KBM-7 (cell line): ENCODE measurements at regions not wholly inside any gene's neighbourhood (a gene's known extent, or its start where the extent isn't known, plus 50 kb on each side); places are given as distances from the start of the nearest gene placed in this dataset.
"Not testable (repeated sequence)": the region's sequence is repeated elsewhere in the genome, so short reads cannot be mapped to it uniquely, and the experiment has no call there.

ENCODE experiments used
- DNase-seq: peaks from one replicate; pipeline ENCODE4 v3.0.0-alpha.2; 2015
- in situ Hi-C: fragments of 300-500 bp; cut with MboI; formaldehyde crosslinking; loops from 2 replicates; pipeline ENCODE4 v1.14.3; 2020; ENCODE audit warnings: low sequenced_read_pairs, low pct_unique_long_range_greater_than_20kb, mixed read lengths

GRCh38 chr2:192390401-192390800 is 195.7 kb upstream of the TMEFF2 start:
- in situ Hi-C loops = no loop called here
- no peak for DNase-seq

- in situ Hi-C loops = not testable (repeated sequence)
Observed at GRCh38 chr2:192384191-192384590, 189.5 kb upstream of the TMEFF2 start.

GRCh38 chr2:192381082-192381481 is 186.3 kb upstream of the TMEFF2 start:
- in situ Hi-C loops = no loop called here
- no peak for DNase-seq

More at GRCh38 chr2:192384191-192384590, 189.5 kb upstream of the TMEFF2 start:
- DNase-seq = not testable (repeated sequence)

- DNase-seq = no peak
- in situ Hi-C loops = no loop called here
Observed at GRCh38 chr2:192379736-192380135, 185.0 kb upstream of the TMEFF2 start.

DNA sequence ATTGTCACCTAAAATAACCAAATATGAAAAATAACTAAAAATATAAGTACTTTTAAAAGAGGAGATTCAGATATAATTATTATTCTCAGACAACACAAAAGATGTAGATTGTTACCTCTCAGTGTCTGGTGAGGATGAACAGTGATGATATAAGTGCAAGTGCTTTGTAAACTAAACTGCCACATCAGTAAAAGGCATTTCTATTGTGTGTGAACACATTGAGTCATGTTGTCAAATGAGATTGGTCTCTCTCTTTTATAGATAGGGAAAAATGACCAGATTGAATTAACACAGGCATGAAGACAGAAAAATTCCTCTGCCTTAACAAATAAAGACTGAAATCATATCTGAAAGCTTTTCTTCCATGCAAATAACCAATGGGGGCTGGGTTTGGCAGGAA is 182.4 kb upstream of the TMEFF2 start:
- no peak for DNase-seq
- in situ Hi-C loops = no loop called here

DNA sequence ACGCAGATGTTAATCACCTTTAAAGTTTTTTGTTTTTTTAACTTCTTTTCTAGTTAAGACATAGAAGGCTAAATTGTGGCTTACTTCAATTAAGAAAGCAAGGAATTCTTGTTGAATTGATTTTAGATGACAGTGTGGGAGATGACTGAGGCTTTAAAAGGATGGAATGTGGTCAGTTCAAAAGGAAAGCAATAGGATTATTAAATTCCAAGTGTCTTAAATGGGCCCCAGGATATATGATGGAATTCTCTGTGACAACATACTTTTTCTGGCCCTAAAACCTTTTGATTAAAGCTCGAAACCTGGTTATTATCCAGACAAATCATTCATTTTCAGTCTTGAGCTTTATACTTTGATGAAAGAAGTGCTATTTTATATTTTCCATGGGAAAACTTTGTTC is 179.0 kb upstream of the TMEFF2 start:
- in situ Hi-C loops = no loop called here
- no peak for DNase-seq

DNA sequence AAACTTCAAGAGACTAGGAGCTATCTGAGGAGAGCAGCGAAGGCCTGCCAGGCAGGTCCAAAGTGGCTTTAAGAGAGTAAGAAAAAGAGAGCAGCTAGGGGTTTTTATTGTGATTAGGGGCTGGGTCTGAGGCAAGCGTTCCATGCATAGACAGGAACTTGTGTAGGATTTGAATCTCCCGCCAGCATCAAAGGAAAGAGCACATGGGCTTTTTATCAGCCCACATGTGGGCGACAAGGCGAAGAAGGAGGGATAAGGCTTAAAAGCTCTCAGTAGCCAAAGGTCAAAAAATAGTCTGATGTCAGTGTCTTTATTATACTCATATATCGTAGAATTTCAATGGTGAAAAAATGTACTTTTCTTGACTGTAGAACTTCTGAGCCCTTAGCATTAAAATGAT is 178.5 kb upstream of the TMEFF2 start:
- in situ Hi-C loops = no loop called here
- no peak for DNase-seq

DNA sequence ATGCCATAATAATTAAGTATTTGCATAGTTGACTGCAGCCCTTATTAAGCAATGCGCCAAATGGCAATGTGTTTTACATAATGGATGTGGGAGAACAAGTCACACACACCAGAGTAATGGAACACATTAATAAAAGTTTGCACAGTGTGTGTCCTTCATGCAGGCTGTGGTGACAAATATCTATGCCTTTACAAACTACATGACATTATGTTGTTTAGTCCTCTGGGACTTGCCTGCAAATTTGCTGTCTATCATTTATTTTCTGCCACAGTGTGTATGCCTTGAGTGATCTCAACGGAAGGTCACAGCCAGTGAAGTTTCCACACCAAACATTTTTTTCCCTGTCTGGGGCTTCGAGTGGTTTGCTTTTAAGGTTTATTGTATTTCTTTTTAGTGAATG is 175.2 kb upstream of the TMEFF2 start:
- in situ Hi-C loops = no loop called here
- DNase-seq = no peak

DNA sequence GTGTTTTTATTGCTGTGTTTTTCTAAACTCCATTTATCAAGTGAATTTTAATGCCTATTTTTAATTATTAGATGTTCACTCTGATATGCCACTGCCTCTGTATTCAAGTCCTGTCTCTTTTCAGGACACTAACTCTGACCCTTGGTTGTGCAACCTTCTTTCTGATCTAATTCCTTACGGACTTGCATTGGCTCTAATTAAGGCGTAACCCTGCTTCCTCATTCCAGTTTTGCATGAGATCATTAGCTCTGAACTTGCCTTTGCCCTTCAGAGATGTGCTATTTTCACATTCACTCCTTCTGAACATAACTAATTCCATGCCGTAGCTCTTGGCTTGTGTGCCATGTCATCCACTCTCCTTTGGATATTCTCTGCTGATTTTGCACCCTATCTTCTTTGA is 162.5 kb upstream of the TMEFF2 start:
- DNase-seq = no peak
- in situ Hi-C loops = no loop called here

DNA sequence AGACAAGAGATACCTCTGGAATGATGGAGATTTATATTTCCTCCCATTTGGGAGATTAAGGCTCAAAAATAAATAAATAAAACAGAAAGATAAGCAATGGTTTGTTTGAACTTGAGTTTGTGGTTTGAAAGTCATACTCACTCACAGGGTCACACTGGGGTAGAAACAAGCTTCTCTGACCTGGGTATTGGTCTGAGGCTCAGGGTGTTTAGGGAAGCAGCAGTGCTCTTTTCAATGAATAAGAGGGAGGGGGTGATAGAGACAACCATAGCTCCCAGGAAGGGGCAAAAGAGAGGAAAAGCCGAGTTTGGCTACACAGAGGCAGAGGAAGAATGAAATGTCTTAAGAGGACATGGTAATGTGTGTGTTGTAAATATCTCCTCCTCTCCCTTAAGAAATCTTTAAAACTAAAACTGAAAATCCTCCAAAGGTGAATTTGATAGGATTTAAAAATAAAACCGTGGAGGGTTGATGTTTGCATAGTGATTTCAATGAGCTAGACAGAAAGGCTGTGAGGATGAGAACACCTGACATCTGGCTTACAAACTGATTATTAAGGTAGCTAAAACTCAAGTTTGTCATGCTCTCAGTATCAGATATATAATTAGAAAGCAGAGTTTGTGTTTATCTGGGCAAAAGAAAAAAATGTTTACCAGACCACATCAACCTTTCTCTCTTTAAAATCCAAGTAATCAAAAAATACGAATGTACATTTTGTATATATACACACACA is 159.9 kb upstream of the TMEFF2 start:
- in situ Hi-C loops = no loop called here

GRCh38 chr2:192347542-192347941 is 152.8 kb upstream of the TMEFF2 start:
- DNase-seq = no peak
- in situ Hi-C loops = no loop called here

More for the DNA sequence above, 159.9 kb upstream of the TMEFF2 start:
- no peak for DNase-seq

- no peak for DNase-seq
- in situ Hi-C loops = no loop called here
Observed at GRCh38 chr2:192345287-192345686, 150.6 kb upstream of the TMEFF2 start.

DNA sequence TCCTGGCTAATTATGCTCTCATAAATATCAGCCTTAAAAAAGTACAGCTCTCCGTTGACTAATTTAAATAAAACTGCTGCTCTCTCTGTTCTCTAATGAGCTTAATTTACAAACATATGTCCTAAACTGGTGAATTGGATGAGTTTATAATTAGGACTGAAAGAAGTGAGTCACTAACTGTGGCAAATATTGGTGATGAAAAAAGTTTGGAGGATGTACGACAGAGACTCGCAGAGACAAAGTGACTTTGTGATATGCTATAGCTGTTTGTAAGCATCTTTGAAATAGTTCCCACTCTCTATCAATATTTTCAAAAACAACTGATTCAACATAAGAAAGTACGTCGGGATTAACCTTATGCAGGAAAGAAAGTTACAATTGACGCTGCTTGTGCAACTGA is 138.9 kb upstream of the TMEFF2 start:
- in situ Hi-C loops = no loop called here

DNA sequence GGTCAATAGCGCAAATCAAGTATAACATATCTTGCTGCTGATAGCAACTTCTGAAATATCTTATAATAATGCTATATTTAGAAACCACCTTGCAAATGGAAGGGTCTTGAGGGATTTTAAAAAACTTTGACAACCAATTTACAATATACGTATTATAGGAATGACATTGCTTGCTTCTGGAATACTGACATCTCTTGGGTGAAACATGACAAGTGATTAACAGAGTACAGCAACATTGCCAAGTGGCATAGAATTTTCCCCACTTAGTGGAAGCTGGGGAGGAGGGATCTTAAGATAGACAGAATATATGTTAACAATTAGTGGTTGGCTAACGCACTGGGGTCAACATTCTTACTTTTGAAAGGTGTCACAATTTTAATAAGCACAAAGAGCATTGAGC is 133.6 kb upstream of the TMEFF2 start:
- in situ Hi-C loops = no loop called here
- DNase-seq = no peak

More for the DNA sequence above, 138.9 kb upstream of the TMEFF2 start:
- no peak for DNase-seq

DNA sequence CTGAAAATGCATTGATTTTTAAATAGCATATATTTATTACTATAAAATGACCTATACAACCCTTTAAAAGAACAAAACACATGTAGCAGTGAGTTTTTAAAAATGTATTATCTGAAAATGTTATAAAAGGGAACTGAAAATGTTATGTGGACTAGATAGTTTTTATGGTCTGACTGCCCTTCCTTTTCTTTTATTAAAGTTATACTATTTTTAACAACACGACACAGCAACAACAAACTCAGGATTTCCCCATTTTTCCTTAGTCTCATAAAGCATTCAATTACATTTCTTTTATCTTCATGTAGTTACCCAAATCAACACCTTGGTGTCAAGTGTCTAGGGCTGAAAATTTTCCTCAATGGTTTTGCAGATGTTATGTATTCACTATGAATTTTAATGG is 132.8 kb upstream of the TMEFF2 start:
- in situ Hi-C loops = no loop called here
- DNase-seq = no peak

DNA sequence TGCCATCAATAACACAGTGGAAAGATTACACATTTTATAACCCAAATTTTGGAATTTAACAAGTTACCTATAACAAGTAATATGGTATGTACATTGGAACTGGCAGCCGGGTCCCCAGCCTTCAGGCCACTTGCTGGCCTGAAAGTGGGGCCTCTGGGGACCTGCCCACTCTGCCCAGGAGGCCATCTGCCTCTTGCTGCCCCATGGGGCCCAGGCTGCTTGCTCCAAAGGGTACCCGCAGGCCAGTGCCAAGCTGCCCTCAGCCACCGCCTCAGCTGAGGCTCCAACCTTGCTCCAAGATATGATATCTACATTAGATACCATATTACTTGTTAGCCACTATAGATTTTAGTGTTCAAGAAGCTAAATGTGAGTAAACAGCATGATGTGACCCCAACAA is 120.8 kb upstream of the TMEFF2 start:
- in situ Hi-C loops = no loop called here
- DNase-seq = no peak

DNA sequence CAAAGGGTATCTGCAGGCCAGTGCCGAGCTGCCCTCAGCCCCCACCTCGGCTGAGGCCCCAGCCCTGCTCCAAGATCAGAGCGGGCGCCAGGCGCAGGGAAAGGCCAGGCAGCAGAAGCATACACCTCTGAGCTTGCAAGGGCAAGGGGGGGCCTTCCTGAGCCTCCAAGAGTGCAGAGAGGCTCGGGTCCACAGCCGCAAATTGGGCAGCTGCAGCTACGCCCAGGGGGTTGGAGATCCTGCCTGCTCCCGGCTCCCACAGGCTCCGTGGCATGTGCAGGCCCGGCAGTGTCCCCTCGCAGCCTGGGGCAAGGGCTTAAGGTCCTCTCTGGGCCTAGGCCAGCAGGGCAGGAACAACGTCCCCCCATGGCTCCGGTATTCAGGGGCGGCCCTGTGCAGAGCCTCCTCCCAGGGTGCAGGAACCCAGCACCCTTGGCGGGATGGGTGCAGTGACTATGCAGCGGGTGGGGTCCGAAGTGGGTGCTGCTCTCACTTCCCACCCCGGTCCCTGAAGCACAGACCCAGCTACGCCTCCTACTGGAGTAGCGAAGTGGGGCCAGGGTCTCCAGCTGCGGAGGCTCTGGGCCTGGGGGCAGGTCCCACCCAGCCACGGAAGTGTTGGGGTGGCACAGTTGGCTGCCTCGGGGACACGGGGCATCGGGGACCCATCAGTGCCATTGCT is 120.2 kb upstream of the TMEFF2 start:
- in situ Hi-C loops = no loop called here
- DNase-seq = no peak

DNA sequence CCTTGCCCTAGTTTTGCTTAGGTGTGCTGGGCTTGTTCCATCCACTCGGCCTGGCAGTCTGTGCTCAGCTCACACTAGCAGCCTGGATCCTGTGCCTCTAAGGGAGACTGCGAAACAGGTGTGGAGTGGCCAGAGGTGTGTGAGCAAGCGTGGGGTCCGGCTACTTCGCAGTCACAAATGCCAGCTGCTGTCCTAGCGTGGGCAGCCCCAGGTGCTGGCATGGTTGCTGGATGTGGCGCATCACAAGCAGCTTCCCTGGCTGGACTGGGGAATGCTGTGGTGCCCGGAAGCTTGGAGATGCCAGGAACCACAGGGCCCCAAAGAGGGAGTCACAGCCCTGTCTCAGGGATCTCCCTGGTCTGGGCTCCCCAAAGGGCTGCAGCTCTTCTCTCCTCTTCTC is 119.0 kb upstream of the TMEFF2 start:
- no peak for DNase-seq

DNA sequence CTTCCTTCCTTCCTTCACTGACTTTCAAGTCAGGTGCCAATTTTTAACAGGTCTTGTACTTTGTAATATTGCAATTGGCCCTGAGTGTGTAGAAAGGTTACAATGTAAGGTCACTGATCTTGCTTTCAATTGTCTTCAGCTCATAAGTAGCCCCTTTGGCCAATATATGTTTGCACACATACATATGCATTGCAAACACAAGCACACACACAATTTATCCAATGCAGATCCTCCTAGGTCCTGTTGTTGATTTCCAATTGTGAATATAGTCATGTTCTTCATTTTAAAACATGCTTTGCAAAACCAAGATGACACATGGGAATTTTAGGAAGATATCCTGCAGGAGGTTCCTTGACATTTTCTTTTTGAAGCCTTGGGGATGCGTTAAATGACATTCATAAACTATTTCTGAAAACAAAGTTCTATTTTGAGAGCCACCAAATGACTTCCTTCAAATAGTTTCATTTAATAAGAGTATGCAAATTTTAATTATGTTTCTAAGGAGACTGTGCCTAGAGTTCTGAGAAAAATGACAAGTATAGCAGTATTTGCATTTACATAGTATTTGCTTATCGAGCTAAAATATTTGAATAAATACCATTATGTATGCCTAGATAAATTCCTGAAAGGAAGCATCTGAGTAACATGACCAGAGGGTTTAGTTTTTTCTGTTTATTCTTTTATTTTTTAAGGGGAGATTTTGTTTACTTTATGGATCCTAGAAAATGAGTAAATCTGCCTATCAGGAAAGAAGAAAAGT is 117.1 kb upstream of the TMEFF2 start:
- in situ Hi-C loops = no loop called here
- DNase-seq = no peak

More for the DNA sequence above, 119.0 kb upstream of the TMEFF2 start:
- in situ Hi-C loops = no loop called here

DNA sequence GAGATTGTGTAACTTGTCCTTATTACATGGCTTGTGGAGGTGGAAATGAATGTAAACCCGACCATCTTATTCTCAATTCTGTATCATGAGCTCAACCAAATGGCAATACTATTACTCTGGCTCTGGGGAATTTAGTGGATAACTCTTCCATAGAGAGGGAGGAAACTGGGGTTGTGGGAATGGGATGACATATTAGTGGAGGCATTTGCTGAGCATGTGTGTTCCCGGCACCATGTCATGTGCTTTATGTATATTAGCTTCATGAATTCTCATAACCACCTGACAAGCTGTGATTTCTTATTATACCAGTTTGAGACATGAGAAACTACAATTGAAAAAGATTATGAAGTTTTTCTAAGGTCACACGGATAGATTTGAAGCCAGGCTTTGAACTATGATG is 112.8 kb upstream of the TMEFF2 start:
- DNase-seq = no peak
- in situ Hi-C loops = no loop called here
